Body of pancreas (tissue), 4 donors: ENCODE measurements at regions not wholly inside any gene's neighbourhood (a gene's known extent, or its start where the extent isn't known, plus 50 kb on each side); places are given as distances from the start of the nearest gene placed in this dataset.

Experiments
- ATAC-seq: fragments of 150-250 bp; one replicate; pipeline ENCODE4 v1.9.1; 2016
- DNase-seq, 4 donors: peaks; one replicate each; pipeline ENCODE4 v3.0.0-alpha.2; 2019
- H3K27ac ChIP-seq, 4 donors: fragments of 200-600 bp; sonication (generic); 1 replicate in 3 of 4; 2 replicates in 1 of 4; pipeline versions ENCODE4 v1.5.1 to v1.6.1; 2016 to 2019; ENCODE audit warnings: mild to moderate bottlenecking in 1 of 4, mixed read lengths in 1 of 4, moderate library complexity in 1 of 4
- H3K27me3 ChIP-seq, 2 donors: fragments of 200-600 bp; sonication (generic); one replicate each; pipeline ENCODE4 v1.6.0; 2016; ENCODE audit warnings: mild to moderate bottlenecking in 1 of 2
- H3K36me3 ChIP-seq, 2 donors: fragments of 200-600 bp; sonication (generic); replicated peaks in 1 of 2; 2 replicates each; pipeline ENCODE4 v1.5.1; 2016; ENCODE audit warnings: low read depth in 2 of 2; ENCODE audit not compliant: insufficient read depth in 1 of 2
- H3K4me1 ChIP-seq: fragments of 200-600 bp; sonication (generic); one replicate; pipeline ENCODE4 v1.6.0; 2016
- H3K4me3 ChIP-seq, 2 donors: fragments of 200-600 bp; sonication (generic); 1 replicate in 1 of 2; 2 replicates in 1 of 2; pipeline ENCODE4 v1.5.1; 2016 to 2019
- H3K9me3 ChIP-seq, 3 donors: fragments of 200-600 bp; sonication (generic); 1 replicate in 2 of 3; 2 replicates in 1 of 3; pipeline ENCODE4 v1.5.1; 2016
- POLR2A ChIP-seq, 3 donors: fragments of 450-650 bp; IDR thresholded peaks; one replicate each; pipeline ENCODE4 v1.6.1; 2016; ENCODE audit warnings: antibody characterized with exemption in 3 of 3, mild to moderate bottlenecking in 2 of 3
- WGBS, 2 donors: methylation state at CpG; one replicate each; pipeline ENCODE4 v1.1.5; 2017; 5-methylcytosine and 5-hydroxymethylcytosine counted together
- intact Hi-C: fragments of 100-400 bp; cut with DNase I; formaldehyde crosslinking; loops from one replicate; pipeline ENCODE4 v1.15.1; 2023
- TF ChIP-seq, protein P1 (sequence below), 7 experiments: fragments of 450-650 bp in 4 of 7; fragments of 200-600 bp in 3 of 7; sonication (generic) in 3 of 7; IDR thresholded peaks; one replicate each; pipeline ENCODE4 v1.5.1; 2016 to 2019; ENCODE audit warnings: antibody characterized with exemption in 7 of 7

DNA sequence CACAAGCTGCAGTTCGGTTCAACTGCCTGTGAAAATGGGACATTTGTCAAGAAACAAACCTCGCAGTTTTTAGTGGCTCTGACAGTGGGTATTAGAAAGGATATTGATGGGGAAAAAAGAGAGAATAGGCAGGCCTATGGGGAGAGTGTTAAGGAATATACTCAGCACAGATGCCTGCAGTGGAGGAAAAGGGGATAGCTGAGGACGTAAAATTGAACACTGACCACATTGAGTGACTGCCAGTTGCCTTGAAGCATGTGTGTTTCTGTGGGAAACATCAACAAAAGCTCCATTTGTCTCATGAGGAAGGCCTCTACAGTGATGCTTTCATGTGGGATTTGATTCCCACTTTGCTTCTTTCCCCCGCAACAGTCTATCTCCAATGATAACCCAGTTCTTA is 1042.1 kb downstream of the TUSC7 start:
- Histone ChIP-seq H3K4me3 (no peak overlapping the region), H3K9me3 (no peaks in the 10 kb centered on the region), H3K27me3 (no peaks in the 10 kb centered on the region), H3K27ac (no peak overlapping the region), H3K36me3 (no peaks in the 10 kb centered on the region), H3K4me1 (no peaks in the 10 kb centered on the region)
- intact Hi-C loops, result no loop called here
- no peak for ATAC-seq
- no peak for TF ChIP-seq POLR2A (IDR thresholded peaks at IDR 0.05)
- TF ChIP-seq, protein P1, sequence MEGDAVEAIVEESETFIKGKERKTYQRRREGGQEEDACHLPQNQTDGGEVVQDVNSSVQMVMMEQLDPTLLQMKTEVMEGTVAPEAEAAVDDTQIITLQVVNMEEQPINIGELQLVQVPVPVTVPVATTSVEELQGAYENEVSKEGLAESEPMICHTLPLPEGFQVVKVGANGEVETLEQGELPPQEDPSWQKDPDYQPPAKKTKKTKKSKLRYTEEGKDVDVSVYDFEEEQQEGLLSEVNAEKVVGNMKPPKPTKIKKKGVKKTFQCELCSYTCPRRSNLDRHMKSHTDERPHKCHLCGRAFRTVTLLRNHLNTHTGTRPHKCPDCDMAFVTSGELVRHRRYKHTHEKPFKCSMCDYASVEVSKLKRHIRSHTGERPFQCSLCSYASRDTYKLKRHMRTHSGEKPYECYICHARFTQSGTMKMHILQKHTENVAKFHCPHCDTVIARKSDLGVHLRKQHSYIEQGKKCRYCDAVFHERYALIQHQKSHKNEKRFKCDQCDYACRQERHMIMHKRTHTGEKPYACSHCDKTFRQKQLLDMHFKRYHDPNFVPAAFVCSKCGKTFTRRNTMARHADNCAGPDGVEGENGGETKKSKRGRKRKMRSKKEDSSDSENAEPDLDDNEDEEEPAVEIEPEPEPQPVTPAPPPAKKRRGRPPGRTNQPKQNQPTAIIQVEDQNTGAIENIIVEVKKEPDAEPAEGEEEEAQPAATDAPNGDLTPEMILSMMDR (IDR thresholded peaks at IDR 0.05), result no peak
- DNase-seq, result no peak
- WGBS, 2 donors, result 80 to 83% methylated on average over 4 of the region's 4 CpGs

- DNase-seq (no peak), ATAC-seq (no peak)
- 71 to 77% methylated on average over 3 of the region's 3 CpGs for WGBS, 2 donors
- Histone ChIP-seq H3K36me3 (no peaks in the 10 kb centered on the region), H3K27ac (no peak overlapping the region), H3K4me3 (no peak overlapping the region), H3K9me3 (no peaks in the 10 kb centered on the region), H3K4me1 (no peaks in the 10 kb centered on the region), H3K27me3 (no peaks in the 10 kb centered on the region)
- TF ChIP-seq, protein P1 (IDR thresholded peaks at IDR 0.05), result no peak
- no peak for TF ChIP-seq POLR2A (IDR thresholded peaks at IDR 0.05)
- intact Hi-C loops, result no loop called here
These were observed 1043.6 kb downstream of the TUSC7 start for GRCh38 chr3:117752984-117753717.

GRCh38 chr3:117754058-117754457 is 1044.5 kb downstream of the TUSC7 start:
- Histone ChIP-seq H3K27me3 (no peaks in the 10 kb centered on the region), H3K27ac (no peak overlapping the region), H3K9me3 (no peaks in the 10 kb centered on the region), H3K4me3 (no peak overlapping the region), H3K4me1 (no peaks in the 10 kb centered on the region), H3K36me3 (no peaks in the 10 kb centered on the region)
- no peak for TF ChIP-seq POLR2A (IDR thresholded peaks at IDR 0.05)
- TF ChIP-seq, protein P1 (IDR thresholded peaks at IDR 0.05), result no peak
- intact Hi-C loops, result no loop called here
- ATAC-seq, result no peak
- DNase-seq, result no peak
- WGBS, 2 donors, result 51 to 53% methylated on average over 2 of the region's 2 CpGs

DNA sequence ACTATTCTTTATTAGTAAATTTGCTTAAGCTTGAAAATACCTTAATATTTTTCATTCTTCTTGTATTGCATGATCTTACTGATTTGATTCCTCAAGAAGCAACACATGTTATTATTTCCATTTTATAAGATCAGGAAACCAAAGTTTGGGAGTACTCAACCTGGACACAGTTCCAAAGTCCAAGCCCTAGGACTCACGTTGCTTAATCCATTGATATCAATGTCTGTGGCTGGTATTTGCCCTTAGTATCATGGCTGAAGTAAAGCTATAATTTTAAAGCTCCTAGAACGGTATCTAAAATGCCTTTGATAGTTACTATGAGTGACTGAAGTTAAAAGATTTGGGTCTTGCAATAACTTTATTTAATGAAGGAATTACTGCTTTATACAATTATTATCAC is 1045.3 kb downstream of the TUSC7 start:
- 22 to 29% methylated on average over 2 of the region's 2 CpGs for WGBS, 2 donors
- Histone ChIP-seq H3K4me1 (no peaks in the 10 kb centered on the region), H3K27me3 (no peaks in the 10 kb centered on the region), H3K9me3 (peaks cover 0 to 1% (median 0%) of the 10 kb centered on the region in 3 donors), H3K36me3 (no peaks in the 10 kb centered on the region), H3K27ac (no peak overlapping the region), H3K4me3 (no peak overlapping the region)
- ATAC-seq (no peak), DNase-seq (no peak)
- intact Hi-C loops, result no loop called here
- no peak for TF ChIP-seq POLR2A (IDR thresholded peaks at IDR 0.05)
- TF ChIP-seq, protein P1 (IDR thresholded peaks at IDR 0.05), result no peak

- 56 to 67% methylated on average over 3 of the region's 3 CpGs for WGBS, 2 donors
- intact Hi-C loops, result no loop called here
- ATAC-seq (no peak), DNase-seq (no peak)
- H3K27ac ChIP-seq, result no peak overlapping the region
- H3K27me3 ChIP-seq, result no peaks in the 10 kb centered on the region
- H3K4me3 ChIP-seq, result no peak overlapping the region
- no peaks in the 10 kb centered on the region for H3K4me1 ChIP-seq
- no peak for TF ChIP-seq POLR2A (IDR thresholded peaks at IDR 0.05)
- TF ChIP-seq, protein P1 (IDR thresholded peaks at IDR 0.05), result no peak
- H3K9me3 ChIP-seq, result peaks cover 0 to 3% (median 0%) of the 10 kb centered on the region in 3 donors
- no peaks in the 10 kb centered on the region for H3K36me3 ChIP-seq
These were observed 1047.0 kb downstream of the TUSC7 start for GRCh38 chr3:117756563-117756962.
